ENCODE measurements at regions not wholly inside any gene's neighbourhood (a gene's known extent, or its start where the extent isn't known, plus 50 kb on each side); places are given as distances from the start of the nearest gene placed in this dataset.

- no peak for TF ChIP-seq CTCF (tag by site-specific recombination; IDR thresholded peaks at IDR 0.05)
- TF ChIP-seq TRIM28 (IDR thresholded peaks at IDR 0.05; ENCODE audit: borderline replicate concordance, low read length) = no peak
- no peak for TF ChIP-seq ZNF335 (tag by site-specific recombination; conservative IDR thresholded peaks at IDR 0.05)
- TF ChIP-seq ZNF362 (tag by site-specific recombination; IDR thresholded peaks at IDR 0.05) = no peak
- no peak for TF ChIP-seq ZNF24 (tag by site-specific recombination; IDR thresholded peaks at IDR 0.05)
- no peak for TF ChIP-seq SALL2 (tag by site-specific recombination; IDR thresholded peaks at IDR 0.05; ENCODE audit: borderline replicate concordance)
- TF ChIP-seq PRDM10 (tag by site-specific recombination; IDR thresholded peaks at IDR 0.05) = no peak
- TF ChIP-seq ZNF23 (tag by site-specific recombination; IDR thresholded peaks at IDR 0.05; ENCODE audit: borderline replicate concordance) = no peak
- TF ChIP-seq ZNF843 (tag by site-specific recombination; IDR thresholded peaks at IDR 0.05) = no peak
- TF ChIP-seq ZFP3 (tag by site-specific recombination; IDR thresholded peaks at IDR 0.05; ENCODE audit: low read depth) = no peak
- peak; percentile 78 for TF ChIP-seq REST (tag by site-specific recombination; IDR thresholded peaks at IDR 0.05)
- no peak for TF ChIP-seq ZNF518A (tag by site-specific recombination; conservative IDR thresholded peaks at IDR 0.05; ENCODE audit: low read depth)
- TF ChIP-seq ZNF121 (tag by site-specific recombination; IDR thresholded peaks at IDR 0.05) = no peak
- TF ChIP-seq KLF10 (tag by site-specific recombination; IDR thresholded peaks at IDR 0.05) = no peak
Measured at GRCh38 chr15:97099040-97099439, 768.5 kb downstream of the NR2F2 start.

Data from HEK293 (cell line).